WTC11 (cell line): ENCODE measurements at regions not wholly inside any gene's neighbourhood (a gene's known extent, or its start where the extent isn't known, plus 50 kb on each side); places are given as distances from the start of the nearest gene placed in this dataset.

Source experiments
- ATAC-seq: fragments of 200-7000 bp; cut with Tn5 transposase; 2 replicates; pipeline ENCODE4 v1.10.0; 2021; ENCODE audit warnings: mild to moderate bottlenecking, moderate library complexity
- CTCF ChIA-PET: fragments of 300-600 bp; sonication (Branson Sonifier 250); formaldehyde crosslinking; loops from one replicate; lab custom pipeline; 2021; ENCODE audit warnings: antibody characterized with exemption; lab: Charles Lee
- POLR2A ChIA-PET: fragments of 350-600 bp; sonication (Branson Sonifier 250); formaldehyde crosslinking; loops from one replicate; lab custom pipeline; 2021; ENCODE audit warnings: antibody characterized with exemption; lab: Charles Lee
- DNase-seq: peaks from one replicate; pipeline ENCODE4 v3.0.0; 2021; ENCODE audit warnings: low spot score
- H3K27ac Mint-ChIP-seq: 2 replicates; pipeline ENCODE4 v1.8.0; 2021; ENCODE audit warnings: mixed read lengths
- H3K27me3 Mint-ChIP-seq: 2 replicates; pipeline ENCODE4 v1.8.0; 2021; ENCODE audit warnings: low read depth, mild to moderate bottlenecking, moderate library complexity, mixed read lengths
- H3K36me3 Mint-ChIP-seq: 2 replicates; pipeline ENCODE4 v1.8.0; 2021; ENCODE audit warnings: mixed read lengths
- H3K4me1 Mint-ChIP-seq: 2 replicates; pipeline ENCODE4 v1.8.0; 2022; ENCODE audit warnings: mixed read lengths
- H3K4me3 Mint-ChIP-seq: 2 replicates; pipeline ENCODE4 v1.8.0; 2021; ENCODE audit warnings: mild to moderate bottlenecking, moderate library complexity, mixed read lengths
- H3K9me3 Mint-ChIP-seq: 2 replicates; pipeline ENCODE4 v1.8.0; 2021; ENCODE audit warnings: mixed read lengths
- EMX1 ChIP-seq: fragments of 250-450 bp; sonication (Bioruptor Pico); IDR thresholded peaks from 2 replicates; pipeline ENCODE4 v1.8.0; 2021; ENCODE audit warnings: mild to moderate bottlenecking
- HMGA2 ChIP-seq: fragments of 250-450 bp; sonication (Bioruptor Pico); IDR thresholded peaks from 2 replicates; pipeline ENCODE4 v1.4.0; 2021; ENCODE audit warnings: mild to moderate bottlenecking, moderate library complexity
- MYBL2 ChIP-seq: sonication (generic); formaldehyde crosslinking; IDR thresholded peaks from 2 replicates; pipeline ENCODE4 v1.8.1; 2023; ENCODE audit warnings: mild to moderate bottlenecking, moderate library complexity, missing genetic modification reagents
- NFYB ChIP-seq: sonication (generic); formaldehyde crosslinking; conservative IDR thresholded peaks from 2 replicates; pipeline ENCODE4 v1.8.0; 2022; ENCODE audit warnings: low read depth, missing genetic modification reagents
- PRRX2 ChIP-seq: fragments of 250-450 bp; sonication (Bioruptor Pico); IDR thresholded peaks from 2 replicates; pipeline ENCODE4 v1.8.0; 2021; ENCODE audit warnings: mild to moderate bottlenecking
- ZNF121 ChIP-seq: sonication (generic); formaldehyde crosslinking; IDR thresholded peaks from 2 replicates; pipeline ENCODE4 v1.8.0; 2023; ENCODE audit warnings: missing genetic modification reagents
- ZNF138 ChIP-seq: sonication (generic); formaldehyde crosslinking; conservative IDR thresholded peaks from 2 replicates; pipeline ENCODE4 v1.8.1; 2022; ENCODE audit warnings: mild to moderate bottlenecking, moderate library complexity, missing genetic modification reagents
- ZNF263 ChIP-seq: sonication (generic); formaldehyde crosslinking; IDR thresholded peaks from 2 replicates; pipeline ENCODE4 v1.8.1; 2022; ENCODE audit warnings: low read depth, mild to moderate bottlenecking, moderate library complexity, missing genetic modification reagents
- TF ChIP-seq, protein P1 (sequence below): sonication (generic); formaldehyde crosslinking; IDR thresholded peaks from 2 replicates; pipeline ENCODE4 v1.8.1; 2023; ENCODE audit warnings: mild to moderate bottlenecking, missing genetic modification reagents, moderate library complexity
- TF ChIP-seq, protein P2 (sequence below): sonication (generic); formaldehyde crosslinking; IDR thresholded peaks from 2 replicates; pipeline ENCODE4 v1.8.0; 2022; ENCODE audit warnings: mild to moderate bottlenecking, missing genetic modification reagents
- TF ChIP-seq, protein P3 (sequence below): sonication (generic); formaldehyde crosslinking; IDR thresholded peaks from 2 replicates; pipeline ENCODE4 v1.8.1; 2023; ENCODE audit warnings: mild to moderate bottlenecking, moderate library complexity, missing genetic modification reagents
- TF ChIP-seq, protein P4 (sequence below): sonication (generic); formaldehyde crosslinking; IDR thresholded peaks from 2 replicates; pipeline ENCODE4 v1.8.1; 2023; ENCODE audit warnings: mild to moderate bottlenecking, missing genetic modification reagents, borderline replicate concordance
- TF ChIP-seq, protein P5 (sequence below): sonication (generic); formaldehyde crosslinking; conservative IDR thresholded peaks from 2 replicates; pipeline ENCODE4 v1.8.1; 2023; ENCODE audit warnings: mild to moderate bottlenecking, low read depth, missing genetic modification reagents, moderate library complexity
- TF ChIP-seq, protein P6 (sequence below): sonication (generic); formaldehyde crosslinking; IDR thresholded peaks from 2 replicates; pipeline ENCODE4 v1.8.0; 2023; ENCODE audit warnings: mild to moderate bottlenecking, missing genetic modification reagents
- TF ChIP-seq, protein P7 (sequence below): fragments of 250-450 bp; sonication (Bioruptor Pico); conservative IDR thresholded peaks from 2 replicates; pipeline ENCODE4 v1.9.0; 2021; ENCODE audit warnings: mild to moderate bottlenecking
- TF ChIP-seq, protein P8 (sequence below): sonication (generic); formaldehyde crosslinking; IDR thresholded peaks from 2 replicates; pipeline ENCODE4 v1.8.0; 2022; ENCODE audit warnings: mild to moderate bottlenecking, missing genetic modification reagents
- TF ChIP-seq, protein P9 (sequence below): fragments of 250-450 bp; sonication (Bioruptor Pico); IDR thresholded peaks from 2 replicates; pipeline ENCODE4 v1.9.0; 2021; ENCODE audit warnings: mild to moderate bottlenecking
- TF ChIP-seq, protein P10 (sequence below): sonication (generic); formaldehyde crosslinking; conservative IDR thresholded peaks from 2 replicates; pipeline ENCODE4 v1.8.1; 2022; ENCODE audit warnings: mild to moderate bottlenecking, missing genetic modification reagents

DNA sequence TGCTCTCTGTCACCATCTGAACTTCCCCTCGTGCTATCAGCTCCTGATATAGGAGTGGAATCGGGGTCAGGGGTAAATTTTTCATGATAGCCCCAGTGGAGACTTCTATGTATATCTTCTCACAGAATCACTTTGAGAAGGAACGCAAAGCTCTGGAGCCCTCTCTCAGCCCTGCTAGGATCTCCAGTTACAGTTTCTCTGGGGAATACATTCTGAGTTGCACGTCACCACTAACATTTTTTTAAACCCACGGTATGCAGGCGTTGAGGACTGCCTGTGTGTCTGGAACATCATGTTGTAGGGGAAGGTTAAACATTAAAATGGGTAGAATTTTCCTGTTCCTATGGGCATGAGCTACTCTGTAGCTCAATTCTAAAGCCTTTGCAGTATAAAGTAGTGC lies 116.4 kb upstream of the FAM78B start:
- ChIA-PET POLR2A (no interaction called here), CTCF (no interaction called here)
- Mint-ChIP-seq H3K4me3 (no peak overlapping the region), H3K36me3 (no peaks in the 10 kb centered on the region), H3K27ac (no peak overlapping the region), H3K27me3 (no peaks in the 10 kb centered on the region; the same call in 1 of the 2 replicates), H3K9me3 (peaks cover 3% of the 10 kb centered on the region; the same call in 1 of the 2 replicates), H3K4me1 (no peaks in the 10 kb centered on the region)
- ATAC-seq (no peak), DNase-seq (no peak)
- TF ChIP-seq, protein P1, sequence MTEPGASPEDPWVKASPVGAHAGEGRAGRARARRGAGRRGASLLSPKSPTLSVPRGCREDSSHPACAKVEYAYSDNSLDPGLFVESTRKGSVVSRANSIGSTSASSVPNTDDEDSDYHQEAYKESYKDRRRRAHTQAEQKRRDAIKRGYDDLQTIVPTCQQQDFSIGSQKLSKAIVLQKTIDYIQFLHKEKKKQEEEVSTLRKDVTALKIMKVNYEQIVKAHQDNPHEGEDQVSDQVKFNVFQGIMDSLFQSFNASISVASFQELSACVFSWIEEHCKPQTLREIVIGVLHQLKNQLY: no peak
- TF ChIP-seq ZNF121 (CRISPR knock-in tag) (no peak), HMGA2 (CRISPR knock-in tag) (no peak), MYBL2 (no peak), NFYB (CRISPR knock-in tag) (no peak), PRRX2 (CRISPR knock-in tag) (no peak), ZNF263 (CRISPR knock-in tag) (no peak), EMX1 (CRISPR knock-in tag) (no peak), ZNF138 (CRISPR knock-in tag) (no peak)
- TF ChIP-seq, protein P2, sequence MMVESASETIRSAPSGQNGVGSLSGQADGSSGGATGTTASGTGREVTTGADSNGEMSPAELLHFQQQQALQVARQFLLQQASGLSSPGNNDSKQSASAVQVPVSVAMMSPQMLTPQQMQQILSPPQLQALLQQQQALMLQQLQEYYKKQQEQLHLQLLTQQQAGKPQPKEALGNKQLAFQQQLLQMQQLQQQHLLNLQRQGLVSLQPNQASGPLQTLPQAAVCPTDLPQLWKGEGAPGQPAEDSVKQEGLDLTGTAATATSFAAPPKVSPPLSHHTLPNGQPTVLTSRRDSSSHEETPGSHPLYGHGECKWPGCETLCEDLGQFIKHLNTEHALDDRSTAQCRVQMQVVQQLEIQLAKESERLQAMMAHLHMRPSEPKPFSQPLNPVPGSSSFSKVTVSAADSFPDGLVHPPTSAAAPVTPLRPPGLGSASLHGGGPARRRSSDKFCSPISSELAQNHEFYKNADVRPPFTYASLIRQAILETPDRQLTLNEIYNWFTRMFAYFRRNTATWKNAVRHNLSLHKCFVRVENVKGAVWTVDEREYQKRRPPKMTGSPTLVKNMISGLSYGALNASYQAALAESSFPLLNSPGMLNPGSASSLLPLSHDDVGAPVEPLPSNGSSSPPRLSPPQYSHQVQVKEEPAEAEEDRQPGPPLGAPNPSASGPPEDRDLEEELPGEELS: no peak
- TF ChIP-seq, protein P3, sequence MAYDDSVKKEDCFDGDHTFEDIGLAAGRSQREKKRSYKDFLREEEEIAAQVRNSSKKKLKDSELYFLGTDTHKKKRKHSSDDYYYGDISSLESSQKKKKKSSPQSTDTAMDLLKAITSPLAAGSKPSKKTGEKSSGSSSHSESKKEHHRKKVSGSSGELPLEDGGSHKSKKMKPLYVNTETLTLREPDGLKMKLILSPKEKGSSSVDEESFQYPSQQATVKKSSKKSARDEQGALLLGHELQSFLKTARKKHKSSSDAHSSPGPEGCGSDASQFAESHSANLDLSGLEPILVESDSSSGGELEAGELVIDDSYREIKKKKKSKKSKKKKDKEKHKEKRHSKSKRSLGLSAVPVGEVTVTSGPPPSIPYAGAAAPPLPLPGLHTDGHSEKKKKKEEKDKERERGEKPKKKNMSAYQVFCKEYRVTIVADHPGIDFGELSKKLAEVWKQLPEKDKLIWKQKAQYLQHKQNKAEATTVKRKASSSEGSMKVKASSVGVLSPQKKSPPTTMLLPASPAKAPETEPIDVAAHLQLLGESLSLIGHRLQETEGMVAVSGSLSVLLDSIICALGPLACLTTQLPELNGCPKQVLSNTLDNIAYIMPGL: no peak
- TF ChIP-seq, protein P4, sequence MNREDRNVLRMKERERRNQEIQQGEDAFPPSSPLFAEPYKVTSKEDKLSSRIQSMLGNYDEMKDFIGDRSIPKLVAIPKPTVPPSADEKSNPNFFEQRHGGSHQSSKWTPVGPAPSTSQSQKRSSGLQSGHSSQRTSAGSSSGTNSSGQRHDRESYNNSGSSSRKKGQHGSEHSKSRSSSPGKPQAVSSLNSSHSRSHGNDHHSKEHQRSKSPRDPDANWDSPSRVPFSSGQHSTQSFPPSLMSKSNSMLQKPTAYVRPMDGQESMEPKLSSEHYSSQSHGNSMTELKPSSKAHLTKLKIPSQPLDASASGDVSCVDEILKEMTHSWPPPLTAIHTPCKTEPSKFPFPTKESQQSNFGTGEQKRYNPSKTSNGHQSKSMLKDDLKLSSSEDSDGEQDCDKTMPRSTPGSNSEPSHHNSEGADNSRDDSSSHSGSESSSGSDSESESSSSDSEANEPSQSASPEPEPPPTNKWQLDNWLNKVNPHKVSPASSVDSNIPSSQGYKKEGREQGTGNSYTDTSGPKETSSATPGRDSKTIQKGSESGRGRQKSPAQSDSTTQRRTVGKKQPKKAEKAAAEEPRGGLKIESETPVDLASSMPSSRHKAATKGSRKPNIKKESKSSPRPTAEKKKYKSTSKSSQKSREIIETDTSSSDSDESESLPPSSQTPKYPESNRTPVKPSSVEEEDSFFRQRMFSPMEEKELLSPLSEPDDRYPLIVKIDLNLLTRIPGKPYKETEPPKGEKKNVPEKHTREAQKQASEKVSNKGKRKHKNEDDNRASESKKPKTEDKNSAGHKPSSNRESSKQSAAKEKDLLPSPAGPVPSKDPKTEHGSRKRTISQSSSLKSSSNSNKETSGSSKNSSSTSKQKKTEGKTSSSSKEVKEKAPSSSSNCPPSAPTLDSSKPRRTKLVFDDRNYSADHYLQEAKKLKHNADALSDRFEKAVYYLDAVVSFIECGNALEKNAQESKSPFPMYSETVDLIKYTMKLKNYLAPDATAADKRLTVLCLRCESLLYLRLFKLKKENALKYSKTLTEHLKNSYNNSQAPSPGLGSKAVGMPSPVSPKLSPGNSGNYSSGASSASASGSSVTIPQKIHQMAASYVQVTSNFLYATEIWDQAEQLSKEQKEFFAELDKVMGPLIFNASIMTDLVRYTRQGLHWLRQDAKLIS (CRISPR knock-in tag): no peak
- TF ChIP-seq, protein P5, sequence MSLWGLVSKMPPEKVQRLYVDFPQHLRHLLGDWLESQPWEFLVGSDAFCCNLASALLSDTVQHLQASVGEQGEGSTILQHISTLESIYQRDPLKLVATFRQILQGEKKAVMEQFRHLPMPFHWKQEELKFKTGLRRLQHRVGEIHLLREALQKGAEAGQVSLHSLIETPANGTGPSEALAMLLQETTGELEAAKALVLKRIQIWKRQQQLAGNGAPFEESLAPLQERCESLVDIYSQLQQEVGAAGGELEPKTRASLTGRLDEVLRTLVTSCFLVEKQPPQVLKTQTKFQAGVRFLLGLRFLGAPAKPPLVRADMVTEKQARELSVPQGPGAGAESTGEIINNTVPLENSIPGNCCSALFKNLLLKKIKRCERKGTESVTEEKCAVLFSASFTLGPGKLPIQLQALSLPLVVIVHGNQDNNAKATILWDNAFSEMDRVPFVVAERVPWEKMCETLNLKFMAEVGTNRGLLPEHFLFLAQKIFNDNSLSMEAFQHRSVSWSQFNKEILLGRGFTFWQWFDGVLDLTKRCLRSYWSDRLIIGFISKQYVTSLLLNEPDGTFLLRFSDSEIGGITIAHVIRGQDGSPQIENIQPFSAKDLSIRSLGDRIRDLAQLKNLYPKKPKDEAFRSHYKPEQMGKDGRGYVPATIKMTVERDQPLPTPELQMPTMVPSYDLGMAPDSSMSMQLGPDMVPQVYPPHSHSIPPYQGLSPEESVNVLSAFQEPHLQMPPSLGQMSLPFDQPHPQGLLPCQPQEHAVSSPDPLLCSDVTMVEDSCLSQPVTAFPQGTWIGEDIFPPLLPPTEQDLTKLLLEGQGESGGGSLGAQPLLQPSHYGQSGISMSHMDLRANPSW: no peak
- TF ChIP-seq, protein P6, sequence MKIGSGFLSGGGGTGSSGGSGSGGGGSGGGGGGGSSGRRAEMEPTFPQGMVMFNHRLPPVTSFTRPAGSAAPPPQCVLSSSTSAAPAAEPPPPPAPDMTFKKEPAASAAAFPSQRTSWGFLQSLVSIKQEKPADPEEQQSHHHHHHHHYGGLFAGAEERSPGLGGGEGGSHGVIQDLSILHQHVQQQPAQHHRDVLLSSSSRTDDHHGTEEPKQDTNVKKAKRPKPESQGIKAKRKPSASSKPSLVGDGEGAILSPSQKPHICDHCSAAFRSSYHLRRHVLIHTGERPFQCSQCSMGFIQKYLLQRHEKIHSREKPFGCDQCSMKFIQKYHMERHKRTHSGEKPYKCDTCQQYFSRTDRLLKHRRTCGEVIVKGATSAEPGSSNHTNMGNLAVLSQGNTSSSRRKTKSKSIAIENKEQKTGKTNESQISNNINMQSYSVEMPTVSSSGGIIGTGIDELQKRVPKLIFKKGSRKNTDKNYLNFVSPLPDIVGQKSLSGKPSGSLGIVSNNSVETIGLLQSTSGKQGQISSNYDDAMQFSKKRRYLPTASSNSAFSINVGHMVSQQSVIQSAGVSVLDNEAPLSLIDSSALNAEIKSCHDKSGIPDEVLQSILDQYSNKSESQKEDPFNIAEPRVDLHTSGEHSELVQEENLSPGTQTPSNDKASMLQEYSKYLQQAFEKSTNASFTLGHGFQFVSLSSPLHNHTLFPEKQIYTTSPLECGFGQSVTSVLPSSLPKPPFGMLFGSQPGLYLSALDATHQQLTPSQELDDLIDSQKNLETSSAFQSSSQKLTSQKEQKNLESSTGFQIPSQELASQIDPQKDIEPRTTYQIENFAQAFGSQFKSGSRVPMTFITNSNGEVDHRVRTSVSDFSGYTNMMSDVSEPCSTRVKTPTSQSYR (CRISPR knock-in tag): no peak
- TF ChIP-seq, protein P7, sequence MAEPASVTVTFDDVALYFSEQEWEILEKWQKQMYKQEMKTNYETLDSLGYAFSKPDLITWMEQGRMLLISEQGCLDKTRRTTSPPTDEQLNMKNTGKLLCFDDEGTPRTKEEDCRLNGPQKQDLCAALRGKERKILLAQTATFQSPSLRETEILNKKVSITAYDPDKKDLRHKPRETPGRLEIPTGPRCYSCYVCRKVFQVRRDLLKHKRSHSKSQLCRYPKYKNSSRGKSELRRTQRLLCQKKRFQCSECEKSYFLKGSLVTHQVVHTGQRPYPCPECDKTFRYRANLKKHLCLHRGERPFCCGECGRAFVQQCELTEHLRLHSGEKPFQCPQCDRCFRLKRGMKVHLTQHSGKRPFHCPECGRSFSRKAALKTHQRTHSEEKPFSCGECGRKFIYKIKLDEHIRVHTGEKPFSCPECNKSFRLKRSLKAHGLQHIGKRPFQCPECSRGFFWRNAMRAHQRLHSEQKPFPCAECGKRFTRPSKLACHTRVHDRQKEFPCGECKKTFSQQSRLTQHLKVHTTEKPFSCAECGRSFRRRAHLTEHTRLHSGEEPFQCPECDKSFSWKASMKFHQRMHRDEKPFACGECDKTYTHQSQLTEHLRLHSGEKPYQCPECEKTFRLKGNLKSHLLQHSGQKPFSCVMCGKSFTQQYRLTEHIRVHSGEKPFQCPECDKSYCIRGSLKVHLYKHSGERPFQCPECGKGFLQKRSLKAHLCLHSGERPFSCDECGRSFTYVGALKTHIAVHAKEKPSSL (CRISPR knock-in tag): no peak
- TF ChIP-seq, protein P8, sequence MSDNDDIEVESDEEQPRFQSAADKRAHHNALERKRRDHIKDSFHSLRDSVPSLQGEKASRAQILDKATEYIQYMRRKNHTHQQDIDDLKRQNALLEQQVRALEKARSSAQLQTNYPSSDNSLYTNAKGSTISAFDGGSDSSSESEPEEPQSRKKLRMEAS (CRISPR knock-in tag): no peak
- TF ChIP-seq, protein P9, sequence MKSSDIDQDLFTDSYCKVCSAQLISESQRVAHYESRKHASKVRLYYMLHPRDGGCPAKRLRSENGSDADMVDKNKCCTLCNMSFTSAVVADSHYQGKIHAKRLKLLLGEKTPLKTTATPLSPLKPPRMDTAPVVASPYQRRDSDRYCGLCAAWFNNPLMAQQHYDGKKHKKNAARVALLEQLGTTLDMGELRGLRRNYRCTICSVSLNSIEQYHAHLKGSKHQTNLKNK (CRISPR knock-in tag): no peak
- TF ChIP-seq, protein P10, sequence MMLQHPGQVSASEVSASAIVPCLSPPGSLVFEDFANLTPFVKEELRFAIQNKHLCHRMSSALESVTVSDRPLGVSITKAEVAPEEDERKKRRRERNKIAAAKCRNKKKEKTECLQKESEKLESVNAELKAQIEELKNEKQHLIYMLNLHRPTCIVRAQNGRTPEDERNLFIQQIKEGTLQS: no peak
